ENCODE measurements at regions not wholly inside any gene's neighbourhood (a gene's known extent, or its start where the extent isn't known, plus 50 kb on each side); places are given as distances from the start of the nearest gene placed in this dataset.

DNA sequence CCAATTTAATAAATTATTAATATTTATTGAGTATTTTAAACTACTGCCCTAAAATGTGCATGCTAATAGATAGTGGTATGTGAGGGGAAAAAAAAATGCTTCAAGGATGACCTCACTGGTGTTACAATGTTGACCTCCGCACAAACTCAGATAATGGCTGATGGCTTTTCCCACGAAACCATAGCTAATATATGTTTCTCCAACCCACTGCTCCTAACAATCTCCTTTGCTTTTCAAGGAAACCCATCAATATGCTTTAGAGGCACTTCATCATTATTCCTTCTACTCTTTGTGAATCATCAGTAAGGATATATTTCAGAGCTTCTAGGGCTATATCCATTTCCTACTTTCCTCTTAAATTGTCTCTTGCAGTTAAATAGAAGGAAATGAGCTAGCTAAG lies 1752.0 kb upstream of the TENM3 start:
- no peak for DNase-seq (ENCODE audit: low spot score)

DNA sequence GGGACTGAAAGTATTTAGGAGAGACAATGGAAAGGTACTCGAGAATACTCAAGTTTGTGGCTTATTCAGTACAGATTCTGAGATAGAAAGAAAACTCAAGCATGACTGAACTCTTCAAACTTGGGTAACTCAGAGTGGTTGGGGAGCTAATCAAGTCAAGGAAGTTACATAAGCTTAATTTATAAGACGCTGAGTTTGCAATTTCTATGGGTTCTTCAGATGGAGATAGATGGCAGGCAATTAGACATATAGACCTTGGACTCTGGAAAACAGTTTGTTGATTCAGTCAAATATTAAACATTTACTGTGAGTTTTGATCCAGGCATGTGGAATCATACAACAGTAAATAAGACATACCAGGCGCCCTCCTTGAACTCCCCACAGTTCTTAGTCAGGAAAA lies 1749.9 kb upstream of the TENM3 start:
- no peak for DNase-seq (ENCODE audit: low spot score)

- no peak for DNase-seq (ENCODE audit: low spot score)
These were observed 1743.0 kb upstream of the TENM3 start for GRCh38 chr4:180500154-180500553.

DNA sequence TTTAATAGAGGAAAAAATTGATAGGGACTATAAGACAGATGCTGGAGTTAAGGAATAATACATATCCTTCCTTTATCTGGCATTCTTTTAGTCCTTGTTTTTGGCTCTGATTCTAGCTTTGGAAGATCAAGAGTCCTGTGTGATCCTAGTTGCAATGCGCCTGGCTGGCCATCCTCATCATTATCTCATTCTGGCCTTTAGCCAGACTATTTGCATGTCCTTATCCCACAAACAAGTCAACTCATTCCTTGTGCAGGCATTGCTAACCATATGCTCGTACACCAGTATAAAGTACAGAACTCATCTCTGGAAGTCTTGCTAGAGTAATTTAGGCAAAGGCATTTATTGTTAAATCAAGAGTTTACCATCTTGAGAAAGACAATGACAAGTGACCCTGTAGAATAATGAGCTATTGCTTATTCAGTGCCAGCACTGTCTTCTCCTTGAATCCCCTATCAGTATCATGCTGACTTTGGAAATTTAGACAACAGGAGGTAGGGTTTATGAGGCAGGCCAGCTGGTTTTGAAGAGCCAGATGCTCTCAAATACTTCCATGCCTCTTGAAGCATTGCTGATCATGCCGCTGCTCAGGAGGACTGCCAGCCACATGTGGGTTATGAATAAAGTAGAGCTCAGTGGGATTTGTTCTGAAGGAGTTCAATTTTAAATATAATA lies 1730.3 kb upstream of the TENM3 start:
- no peak for DNase-seq (ENCODE audit: low spot score)

GRCh38 chr4:180518906-180519305 lies 1724.3 kb upstream of the TENM3 start:
- no peak for DNase-seq (ENCODE audit: low spot score)

- no peak for DNase-seq (ENCODE audit: low spot score)
These were observed 1722.0 kb upstream of the TENM3 start for GRCh38 chr4:180521181-180521580.

GRCh38 chr4:180525523-180526077 lies 1717.6 kb upstream of the TENM3 start:
- no peak for DNase-seq (ENCODE audit: low spot score)

DNA sequence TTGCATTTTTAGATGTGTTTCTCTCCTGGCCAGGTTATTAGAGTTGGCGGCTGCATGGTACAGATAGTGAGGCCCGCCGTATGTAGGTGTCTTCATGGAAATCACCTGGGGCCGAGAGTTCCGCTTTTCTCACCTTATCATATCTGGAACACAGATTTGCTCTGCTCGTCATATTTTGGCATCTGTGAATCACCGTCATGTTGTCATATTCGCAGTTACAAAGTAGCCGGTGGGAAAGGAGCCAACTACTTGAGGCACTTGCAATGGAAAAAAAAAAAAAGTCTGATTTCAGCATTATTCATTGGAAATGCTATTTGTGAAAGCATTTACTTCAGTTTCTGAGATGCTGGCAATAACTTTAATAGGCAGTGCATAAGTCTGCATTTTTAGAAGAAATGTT lies 1715.2 kb upstream of the TENM3 start:
- no peak for DNase-seq (ENCODE audit: low spot score)

DNA sequence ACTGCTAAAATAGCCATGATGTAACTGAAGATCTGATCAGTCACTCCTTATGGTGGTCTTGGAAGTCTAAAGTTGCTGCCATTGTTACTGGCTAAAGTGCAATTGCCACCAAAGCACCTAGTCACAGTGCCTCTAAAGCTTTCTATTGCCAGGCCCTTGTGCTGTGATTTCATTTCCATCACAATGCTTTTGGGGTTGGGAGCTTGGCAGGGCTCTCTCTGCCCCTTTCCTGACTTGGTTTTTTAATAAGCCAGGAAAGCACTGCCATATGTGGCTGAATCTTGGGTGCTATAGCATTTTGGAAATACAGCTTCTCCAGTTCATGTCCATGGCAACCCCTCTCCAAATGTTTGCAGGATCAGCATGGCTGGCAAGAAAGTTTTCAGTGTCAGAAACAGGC lies 1712.4 kb upstream of the TENM3 start:
- no peak for DNase-seq (ENCODE audit: low spot score)

- no peak for DNase-seq (ENCODE audit: low spot score)
These were observed 1710.5 kb upstream of the TENM3 start for GRCh38 chr4:180532691-180533090.

DNA sequence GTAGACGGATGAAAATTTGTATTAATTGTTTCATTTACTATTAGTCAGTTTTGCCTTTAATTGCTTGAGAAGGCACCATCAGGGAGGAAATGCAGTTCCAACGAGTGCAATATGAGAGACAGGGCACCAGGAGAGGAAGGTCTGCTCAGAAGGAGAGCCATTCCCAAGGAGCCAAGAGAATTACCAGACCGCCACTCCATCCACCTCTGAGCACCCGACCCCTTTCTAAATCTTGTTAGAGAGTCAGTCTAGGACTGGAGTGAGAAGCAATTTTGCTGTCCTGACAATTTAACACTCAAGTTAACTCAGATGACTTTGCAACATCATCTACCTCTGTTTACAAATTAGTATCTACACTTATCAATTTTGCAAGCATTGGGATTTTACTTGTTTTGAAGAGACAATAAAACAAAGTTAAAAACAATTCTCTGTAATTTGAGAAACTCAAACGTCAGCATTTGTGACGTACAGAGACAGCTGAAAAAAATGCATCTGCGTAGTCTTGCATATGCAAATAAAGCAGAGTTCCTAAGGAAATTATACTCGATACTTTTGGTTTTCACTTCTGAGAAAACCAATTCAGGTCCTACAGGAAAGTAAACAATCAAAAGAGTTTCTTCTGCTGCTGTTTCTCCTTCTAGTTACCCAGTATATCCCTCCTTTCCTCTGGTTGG lies 1704.7 kb upstream of the TENM3 start:
- no peak for DNase-seq (ENCODE audit: low spot score)

GRCh38 chr4:180539284-180539683 lies 1703.9 kb upstream of the TENM3 start:
- no peak for DNase-seq (ENCODE audit: low spot score)

- no peak for DNase-seq (ENCODE audit: low spot score)
These were observed 1701.5 kb upstream of the TENM3 start for GRCh38 chr4:180541678-180542077.

DNA sequence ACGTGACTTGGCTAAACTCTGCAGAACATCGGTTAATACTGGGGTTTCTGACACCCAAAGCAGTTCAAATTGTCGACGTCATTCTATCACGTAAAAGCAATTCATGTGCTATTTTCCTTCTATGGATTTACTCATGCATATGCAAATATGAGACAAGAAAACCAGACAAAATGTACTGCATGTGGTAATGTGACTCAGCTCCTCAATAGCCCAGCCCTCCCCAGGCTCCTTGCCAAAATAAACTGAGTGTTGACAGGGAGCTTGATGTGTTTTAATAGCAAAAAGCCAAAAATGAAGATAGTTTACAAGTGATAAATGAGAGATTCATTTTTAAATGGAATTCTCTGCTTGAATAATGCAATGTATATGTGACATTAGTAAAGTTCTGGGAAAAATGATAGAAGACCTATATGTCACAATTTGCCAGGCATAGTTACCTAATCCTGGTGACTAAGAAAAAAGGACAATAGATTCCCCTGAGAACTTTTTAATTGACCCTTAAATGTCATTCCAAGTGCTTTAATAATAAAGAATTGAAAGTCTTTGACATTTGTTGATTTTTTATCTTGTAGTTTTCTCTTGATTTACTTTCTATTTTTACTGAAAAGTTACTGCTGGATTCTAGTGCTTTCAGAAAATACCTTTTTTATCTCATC lies 1700.6 kb upstream of the TENM3 start:
- DNase-seq (ENCODE audit: low spot score), result no peak

GRCh38 chr4:180550106-180550505 lies 1693.1 kb upstream of the TENM3 start:
- DNase-seq (ENCODE audit: low spot score), result no peak

DNA sequence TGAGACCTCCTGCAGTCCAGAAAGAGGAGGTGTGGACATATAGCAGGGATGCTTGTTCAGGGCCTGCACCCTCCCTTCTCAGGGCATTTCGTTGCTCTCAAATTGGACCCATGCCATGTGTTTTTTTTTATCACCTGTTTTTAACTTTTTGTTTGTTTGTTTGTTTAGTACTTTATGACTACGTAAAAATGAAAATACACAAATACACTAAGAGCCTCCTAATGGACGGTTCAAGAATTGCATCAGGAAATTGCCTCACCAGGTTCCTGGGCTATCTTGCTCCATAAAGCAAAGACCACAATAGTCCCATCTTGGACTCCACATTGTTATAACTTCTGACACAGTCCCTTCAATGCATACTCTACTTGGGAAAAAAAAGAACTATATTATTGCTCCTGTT lies 1685.9 kb upstream of the TENM3 start:
- no peak for DNase-seq (ENCODE audit: low spot score)

DNA sequence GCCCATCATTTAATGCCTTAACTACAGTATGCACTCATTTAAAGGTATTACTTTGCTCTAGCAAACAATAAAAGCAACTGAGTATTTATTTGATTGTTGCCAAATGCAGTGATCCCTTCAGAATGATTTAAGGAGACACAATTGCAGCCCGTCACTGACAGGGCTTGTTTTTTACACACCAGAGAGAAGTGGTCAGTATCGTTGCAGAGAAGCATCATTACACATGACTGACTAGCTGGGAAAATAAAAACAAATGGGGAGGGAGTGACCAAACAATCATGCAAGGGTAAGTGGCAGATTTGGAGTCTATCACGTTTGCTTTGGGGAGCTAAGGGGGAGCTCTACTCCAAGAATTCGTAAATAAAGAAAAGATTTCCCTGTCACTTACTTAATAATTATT lies 1685.3 kb upstream of the TENM3 start:
- no peak for DNase-seq (ENCODE audit: low spot score)

DNA sequence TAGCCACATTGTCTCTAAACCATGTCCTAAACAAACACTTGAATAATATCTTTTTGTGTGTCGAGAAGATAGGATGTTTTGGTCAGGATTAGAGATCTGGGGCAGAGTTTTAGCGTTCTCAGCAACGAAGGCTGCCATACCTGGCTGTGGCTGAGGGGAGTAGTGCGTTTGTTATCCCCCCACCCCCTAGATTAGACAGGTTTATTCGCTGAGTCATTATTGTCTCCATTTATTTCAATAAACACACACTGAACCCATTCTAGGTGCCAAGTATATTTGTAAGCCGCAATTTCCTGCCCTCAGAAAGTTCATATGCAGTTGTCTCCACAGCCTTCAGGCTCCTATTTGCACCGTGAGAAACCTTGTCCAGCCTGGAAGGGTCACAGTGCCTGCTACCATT lies 1684.8 kb upstream of the TENM3 start:
- DNase-seq (ENCODE audit: low spot score), result no peak

DNA sequence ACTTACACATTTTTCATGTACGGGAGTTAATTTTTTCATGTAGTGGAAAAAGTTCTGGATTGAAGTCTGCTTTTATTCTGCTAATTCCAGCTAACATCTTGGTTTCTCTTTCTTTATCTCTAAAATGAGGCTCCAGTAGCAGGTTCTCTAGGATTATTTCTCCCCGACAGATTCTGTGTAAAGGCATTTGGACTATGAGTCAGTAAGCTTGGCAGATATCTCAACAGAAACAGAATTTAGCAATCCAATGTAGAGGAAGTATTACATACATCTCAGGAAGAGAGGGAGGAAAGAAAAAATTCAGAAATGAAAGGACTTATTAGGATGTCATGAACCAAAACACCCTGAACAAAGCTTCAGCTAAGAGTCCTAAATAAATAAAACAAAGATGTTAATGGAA lies 1682.3 kb upstream of the TENM3 start:
- DNase-seq (ENCODE audit: low spot score), result no peak

DNA sequence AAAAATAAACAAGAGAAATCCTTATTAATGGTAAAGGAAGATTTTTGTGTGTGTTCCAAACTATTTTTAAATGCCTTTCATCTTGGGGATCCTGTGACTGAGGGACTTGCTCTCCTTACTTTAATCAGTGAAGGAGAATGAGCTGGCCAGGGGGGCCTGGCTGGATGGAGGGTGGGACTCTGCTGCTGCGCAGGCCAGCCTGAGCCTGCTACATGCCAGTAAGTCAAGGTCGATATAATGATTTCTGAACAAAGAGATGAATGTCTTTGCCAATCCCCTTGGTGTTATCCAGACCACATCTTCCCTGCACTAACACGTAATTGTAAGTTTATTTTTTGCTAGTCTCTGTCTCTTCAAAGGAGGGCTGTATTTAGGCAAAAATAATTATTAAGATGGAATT lies 1679.2 kb upstream of the TENM3 start:
- DNase-seq (ENCODE audit: low spot score), result no peak

DNA sequence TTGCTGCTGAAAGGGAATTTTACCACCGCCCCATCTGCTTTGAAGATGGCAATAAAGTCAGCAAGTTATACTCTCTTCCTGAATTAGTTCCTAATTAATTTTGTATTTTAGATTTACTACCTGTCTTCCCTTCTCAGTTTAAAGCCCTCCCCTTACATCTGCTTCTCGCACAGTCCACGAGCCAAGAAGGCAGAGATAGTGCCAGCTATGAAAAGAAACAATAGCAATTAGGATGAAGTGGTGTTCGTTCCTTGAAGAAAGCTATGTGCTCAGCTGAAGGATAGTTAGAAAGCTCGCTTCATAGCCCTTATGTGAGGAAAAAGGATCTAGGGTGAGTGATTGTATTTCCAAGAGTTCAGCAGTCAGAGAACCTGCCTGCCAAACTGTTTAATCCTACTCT lies 1678.8 kb upstream of the TENM3 start:
- no peak for DNase-seq (ENCODE audit: low spot score)

DNA sequence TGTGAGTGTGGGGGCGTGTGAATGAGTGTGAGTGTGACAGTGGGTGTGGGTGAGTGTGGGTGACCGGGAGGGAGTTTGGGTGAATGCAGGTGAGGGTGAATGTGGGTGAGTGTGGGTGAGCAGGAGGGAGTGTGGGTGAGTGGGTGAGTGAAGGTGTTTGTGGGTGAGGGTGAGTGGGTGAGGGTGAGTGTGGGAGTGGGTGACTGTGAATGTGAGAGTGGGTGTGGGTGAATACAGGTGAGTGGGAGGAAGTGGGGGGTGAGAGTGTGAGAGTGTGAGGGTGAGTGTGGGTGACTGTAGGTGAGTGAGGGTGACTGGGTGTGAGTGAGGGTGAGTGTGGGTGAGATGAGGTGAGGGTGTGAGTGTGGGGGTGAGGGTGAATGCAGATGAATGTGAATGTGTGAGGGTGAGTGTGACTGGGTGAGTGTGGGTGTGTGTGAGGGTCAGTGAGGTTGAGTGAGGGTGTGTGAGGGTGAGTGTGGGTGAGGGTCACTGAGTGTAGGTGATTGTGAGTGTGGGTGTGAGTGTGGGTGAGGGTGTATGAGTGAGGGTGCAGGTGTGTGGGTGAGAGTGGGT lies 1677.3 kb upstream of the TENM3 start:
- DNase-seq (ENCODE audit: low spot score), result no peak

- no peak for DNase-seq (ENCODE audit: low spot score)
These were observed 1676.7 kb upstream of the TENM3 start for GRCh38 chr4:180566492-180566891.
